A549 (cell line): ENCODE measurements at regions not wholly inside any gene's neighbourhood (a gene's known extent, or its start where the extent isn't known, plus 50 kb on each side); places are given as distances from the start of the nearest gene placed in this dataset.

Experiments
- ATAC-seq, 2 experiments: fragments of 200-7000 bp in 1 of 2; fragments of >200 bp in 1 of 2; cut with Nextera tagmentation in 1 of 2; cut with Tn5 transposase in 1 of 2; 3 replicates each; pipeline versions ENCODE4 v1.8.0 to v1.9.1; 2018 to 2020; ENCODE audit warnings: mild to moderate bottlenecking in 1 of 2, moderate library complexity in 1 of 2
- CTCF ChIA-PET: fragments of 300-600 bp; sonication (Branson Sonifier 250); formaldehyde crosslinking; extraction: SDS; loops from one replicate; lab custom pipeline; 2021; ENCODE audit warnings: antibody characterized with exemption, inconsistent platforms; lab: Yijun Ruan, JAX
- POLR2A ChIA-PET: fragments of 350-600 bp; formaldehyde crosslinking; extraction: SDS; loops from one replicate; lab custom pipeline; 2021; ENCODE audit warnings: antibody characterized with exemption, inconsistent platforms; lab: Yijun Ruan, JAX
- DNase-seq, 2 experiments: peaks; one replicate each; pipeline versions ENCODE4 v3.0.0 to v3.0.0-alpha.2; 2011 to 2016; ENCODE audit warnings: low read depth in 1 of 2, low spot score in 1 of 2
- FAIRE-seq: peaks from 2 replicates; lab custom pipeline; 2011; peaks lifted over from hg19 to GRCh38; lab: Jason Lieb, UNC
- H3K27ac ChIP-seq, 2 experiments: fragments of >200 bp; sonication (Bioruptor Twin); formaldehyde crosslinking; 3 replicates each; pipeline ENCODE4 v1.5.1; 2016 to 2017
- H3K4me1 ChIP-seq: fragments of >200 bp; sonication (Bioruptor Twin); formaldehyde crosslinking; 3 replicates; pipeline ENCODE4 v1.6.1; 2016
- H3K4me2 ChIP-seq: fragments of >200 bp; sonication (Bioruptor Twin); formaldehyde crosslinking; 3 replicates; pipeline ENCODE4 v1.6.1; 2016
- H3K4me3 ChIP-seq: fragments of >200 bp; sonication (Bioruptor Twin); formaldehyde crosslinking; 3 replicates; pipeline ENCODE4 v1.5.1; 2016
- H3K9me3 ChIP-seq: fragments of >200 bp; sonication (Bioruptor Twin); formaldehyde crosslinking; 3 replicates; pipeline ENCODE4 v1.6.1; 2016
- BHLHE40 ChIP-seq: IDR thresholded peaks from 2 replicates; pipeline ENCODE4 v1.6.1; 2012; ENCODE audit warnings: low read depth, low read length, inconsistent platforms
- CBX8 ChIP-seq: fragments of 200-600 bp; sonication (generic); IDR thresholded peaks from 2 replicates; pipeline ENCODE4 v1.6.1; 2016
- CEBPB ChIP-seq, 2 experiments: fragments of >200 bp in 1 of 2; sonication (Bioruptor Twin) in 1 of 2; formaldehyde crosslinking in 1 of 2; IDR thresholded peaks; 2 replicates each; pipeline ENCODE4 v1.6.1; 2012 to 2016
- EHF ChIP-seq: fragments of 250-450 bp; sonication (Bioruptor Pico); IDR thresholded peaks from 2 replicates; pipeline ENCODE4 v1.5.0; 2020; ENCODE audit warnings: mild to moderate bottlenecking
- EHMT2 ChIP-seq: fragments of 200-600 bp; sonication (generic); IDR thresholded peaks from 2 replicates; pipeline ENCODE4 v1.6.1; 2016; ENCODE audit warnings: antibody characterized with exemption, low read depth, mild to moderate bottlenecking, moderate library complexity
- EP300 ChIP-seq, 2 experiments: fragments of >200 bp; sonication (Bioruptor Twin); formaldehyde crosslinking; IDR thresholded peaks; 2 replicates in 1 of 2; 3 replicates in 1 of 2; pipeline ENCODE4 v1.6.1; 2016 to 2017
- FOSB ChIP-seq: fragments of 250-450 bp; sonication (Bioruptor Pico); IDR thresholded peaks from 2 replicates; pipeline ENCODE4 v1.5.0; 2020; ENCODE audit warnings: mild to moderate bottlenecking, moderate library complexity
- FOSL2 ChIP-seq, 2 experiments: fragments of 450-650 bp in 1 of 2; fragments of >200 bp in 1 of 2; sonication (Bioruptor Twin) in 1 of 2; formaldehyde crosslinking; IDR thresholded peaks; 2 replicates each; pipeline versions ENCODE4 v1.5.0 to v1.6.1; 2016 to 2020; ENCODE audit warnings: mild to moderate bottlenecking in 1 of 2, moderate library complexity in 1 of 2
- GATA3 ChIP-seq: IDR thresholded peaks from 2 replicates; pipeline ENCODE4 v1.6.1; 2012; ENCODE audit warnings: borderline replicate concordance
- HOXA7 ChIP-seq: fragments of 250-450 bp; sonication (Bioruptor Pico); IDR thresholded peaks from 2 replicates; pipeline ENCODE4 v1.5.0; 2020; ENCODE audit warnings: mild to moderate bottlenecking, moderate library complexity
- JUN ChIP-seq, 2 experiments: fragments of >200 bp; sonication (Bioruptor Twin); formaldehyde crosslinking; IDR thresholded peaks; 2 replicates in 1 of 2; 3 replicates in 1 of 2; pipeline ENCODE4 v1.6.1; 2016 to 2017
- KDM1A ChIP-seq: fragments of 200-600 bp; sonication (generic); IDR thresholded peaks from 2 replicates; pipeline ENCODE4 v1.6.1; 2016; ENCODE audit warnings: low read depth, mild to moderate bottlenecking
- KDM5A ChIP-seq: fragments of 200-600 bp; sonication (generic); IDR thresholded peaks from 2 replicates; pipeline ENCODE4 v1.6.1; 2016; ENCODE audit warnings: antibody characterized with exemption, mild to moderate bottlenecking
- MAZ ChIP-seq: fragments of 150-350 bp; IDR thresholded peaks from 2 replicates; pipeline ENCODE4 v1.6.1; 2014; ENCODE audit warnings: antibody characterized with exemption, low read depth, low read length, borderline replicate concordance
- NPAS2 ChIP-seq: fragments of 250-450 bp; sonication (Bioruptor Pico); IDR thresholded peaks from 2 replicates; pipeline ENCODE4 v1.8.0; 2022; ENCODE audit warnings: mild to moderate bottlenecking, moderate library complexity, borderline replicate concordance
- NR3C1 ChIP-seq: fragments of >200 bp; sonication (Bioruptor Twin); formaldehyde crosslinking; IDR thresholded peaks from 3 replicates; pipeline ENCODE4 v1.6.1; 2017
- PHF8 ChIP-seq: fragments of 200-600 bp; sonication (generic); IDR thresholded peaks from 2 replicates; pipeline ENCODE4 v1.6.1; 2016; ENCODE audit warnings: low read depth, mild to moderate bottlenecking, antibody characterized with exemption, moderate library complexity, borderline replicate concordance
- RARB ChIP-seq: fragments of 250-450 bp; sonication (Bioruptor Pico); IDR thresholded peaks from 2 replicates; pipeline ENCODE4 v1.8.0; 2021; ENCODE audit warnings: mild to moderate bottlenecking, moderate library complexity
- RCOR1 ChIP-seq: fragments of 150-350 bp; IDR thresholded peaks from 2 replicates; pipeline ENCODE4 v1.6.1; 2014; ENCODE audit warnings: antibody characterized with exemption, low read length, low read depth
- RFX5 ChIP-seq: fragments of 450-650 bp; IDR thresholded peaks from 2 replicates; pipeline ENCODE4 v1.7.1; 2014; ENCODE audit warnings: antibody characterized with exemption, mild to moderate bottlenecking, moderate library complexity
- SMC3 ChIP-seq: fragments of >200 bp; sonication (Bioruptor Twin); formaldehyde crosslinking; IDR thresholded peaks from 3 replicates; pipeline ENCODE4 v1.6.1; 2018; ENCODE audit warnings: inconsistent platforms
- SREBF2 ChIP-seq: fragments of 450-650 bp; IDR thresholded peaks from 2 replicates; pipeline ENCODE4 v1.6.1; 2014; ENCODE audit warnings: mild to moderate bottlenecking, moderate library complexity
- TP53 ChIP-seq: fragments of 250-450 bp; sonication (Bioruptor Pico); IDR thresholded peaks from 2 replicates; pipeline ENCODE4 v1.5.0; 2021; ENCODE audit warnings: mild to moderate bottlenecking, moderate library complexity
- ZC3H11A ChIP-seq: fragments of 450-650 bp; IDR thresholded peaks from 2 replicates; pipeline ENCODE4 v1.6.1; 2014; ENCODE audit warnings: antibody characterized with exemption, mild to moderate bottlenecking
- ZFP36 ChIP-seq: fragments of 450-650 bp; IDR thresholded peaks from 2 replicates; pipeline ENCODE4 v1.6.1; 2014; ENCODE audit warnings: borderline replicate concordance; ENCODE audit not compliant: partially characterized antibody
- ZNF302 ChIP-seq: fragments of 250-450 bp; sonication (Bioruptor Pico); IDR thresholded peaks from 2 replicates; pipeline ENCODE4 v1.9.0; 2021; ENCODE audit warnings: inconsistent platforms, mild to moderate bottlenecking, moderate library complexity
- ZSCAN20 ChIP-seq: fragments of 250-450 bp; sonication (Bioruptor Pico); IDR thresholded peaks from 2 replicates; pipeline ENCODE4 v1.8.0; 2022; ENCODE audit warnings: mild to moderate bottlenecking, moderate library complexity
- WGBS: methylation state at CpG from one replicate; pipeline ENCODE4 v1.1.6; 2017; ENCODE audit errors: missing lambda C conversion rate; 5-methylcytosine and 5-hydroxymethylcytosine counted together
- TF ChIP-seq, protein P1 (sequence below): IDR thresholded peaks from 2 replicates; pipeline ENCODE4 v1.6.1; 2012
- TF ChIP-seq, protein P2 (sequence below): fragments of 450-650 bp; IDR thresholded peaks from 2 replicates; pipeline ENCODE4 v1.6.1; 2014; ENCODE audit warnings: antibody characterized with exemption
- TF ChIP-seq, protein P3 (sequence below): fragments of 200-600 bp; sonication (generic); IDR thresholded peaks from 2 replicates; pipeline ENCODE4 v1.6.1; 2016; ENCODE audit warnings: antibody characterized with exemption, mild to moderate bottlenecking, moderate library complexity
- TF ChIP-seq, protein P4 (sequence below): IDR thresholded peaks from 2 replicates; pipeline ENCODE4 v1.6.1; 2012

DNA sequence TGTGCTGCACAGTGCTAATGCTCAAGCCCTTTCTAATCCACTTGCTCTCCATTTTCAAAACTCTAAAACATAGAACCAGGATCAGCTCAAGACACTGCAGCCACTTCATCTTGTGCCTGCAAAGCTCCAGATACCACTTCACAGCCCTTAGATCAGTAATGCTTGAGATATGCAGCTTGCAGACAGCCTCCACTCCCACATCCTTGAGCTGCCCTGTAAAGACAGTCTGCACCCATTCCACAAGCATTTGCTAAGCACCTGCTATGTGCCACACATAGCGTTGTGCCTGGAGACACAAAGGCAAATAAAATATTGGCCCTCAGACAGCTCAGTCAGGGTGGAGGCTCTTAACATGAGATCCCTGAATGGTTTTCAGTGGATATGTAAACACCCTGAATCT is 192.5 kb upstream of the SNX19 start (continued):
- TF ChIP-seq MAZ, result no peak
- TF ChIP-seq HOXA7 (CRISPR knock-in tag), result no peak
- no peak for TF ChIP-seq CEBPB (IDR thresholded peaks at IDR 0.05)

DNA sequence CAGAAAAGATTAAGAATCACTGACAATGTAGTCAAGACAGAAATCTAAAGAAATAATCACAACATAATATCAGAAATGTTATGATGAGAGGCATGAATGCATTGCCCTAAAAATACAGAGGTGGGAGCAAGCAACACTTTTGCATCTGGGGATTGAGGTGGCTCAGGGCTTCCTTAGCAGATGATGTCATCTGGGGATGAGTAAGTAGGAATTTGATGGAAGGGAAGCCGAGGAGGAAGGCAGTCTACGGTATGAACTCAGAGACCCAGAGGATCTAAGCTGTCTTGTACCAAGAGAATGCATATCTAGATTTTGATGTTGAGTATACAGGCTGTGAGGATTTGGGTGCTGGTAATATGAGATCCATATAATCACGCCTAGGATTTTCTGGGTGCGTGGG is 193.0 kb upstream of the SNX19 start:
- ChIA-PET POLR2A (no interaction called here), CTCF (no interaction called here)
- no peaks in the 10 kb centered on the region for H3K9me3 ChIP-seq
- no peak overlapping the region for H3K4me2 ChIP-seq
- no peak overlapping the region for H3K4me3 ChIP-seq
- no peak for ATAC-seq
- no peaks in the 10 kb centered on the region for H3K4me1 ChIP-seq
- TF ChIP-seq EHMT2 (no peak), ZFP36 (no peak), PHF8 (no peak), RCOR1 (no peak), ZSCAN20 (no peak), ZNF302 (CRISPR knock-in tag) (no peak), EHF (no peak), CEBPB (IDR thresholded peaks at IDR 0.05) (no peak), FOSL2 (IDR thresholded peaks at IDR 0.05) (no peak), FOSL2 (CRISPR knock-in tag; IDR thresholded peaks at IDR 0.05) (no peak), RARB (CRISPR knock-in tag) (no peak), JUN (IDR thresholded peaks at IDR 0.05) (no peak), GATA3 (no peak), SMC3 (no peak), ZC3H11A (no peak)
- TF ChIP-seq, protein P1, sequence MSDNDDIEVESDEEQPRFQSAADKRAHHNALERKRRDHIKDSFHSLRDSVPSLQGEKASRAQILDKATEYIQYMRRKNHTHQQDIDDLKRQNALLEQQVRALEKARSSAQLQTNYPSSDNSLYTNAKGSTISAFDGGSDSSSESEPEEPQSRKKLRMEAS, result no peak
- TF ChIP-seq, protein P2, sequence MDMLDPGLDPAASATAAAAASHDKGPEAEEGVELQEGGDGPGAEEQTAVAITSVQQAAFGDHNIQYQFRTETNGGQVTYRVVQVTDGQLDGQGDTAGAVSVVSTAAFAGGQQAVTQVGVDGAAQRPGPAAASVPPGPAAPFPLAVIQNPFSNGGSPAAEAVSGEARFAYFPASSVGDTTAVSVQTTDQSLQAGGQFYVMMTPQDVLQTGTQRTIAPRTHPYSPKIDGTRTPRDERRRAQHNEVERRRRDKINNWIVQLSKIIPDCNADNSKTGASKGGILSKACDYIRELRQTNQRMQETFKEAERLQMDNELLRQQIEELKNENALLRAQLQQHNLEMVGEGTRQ, result no peak
- TF ChIP-seq, protein P3, sequence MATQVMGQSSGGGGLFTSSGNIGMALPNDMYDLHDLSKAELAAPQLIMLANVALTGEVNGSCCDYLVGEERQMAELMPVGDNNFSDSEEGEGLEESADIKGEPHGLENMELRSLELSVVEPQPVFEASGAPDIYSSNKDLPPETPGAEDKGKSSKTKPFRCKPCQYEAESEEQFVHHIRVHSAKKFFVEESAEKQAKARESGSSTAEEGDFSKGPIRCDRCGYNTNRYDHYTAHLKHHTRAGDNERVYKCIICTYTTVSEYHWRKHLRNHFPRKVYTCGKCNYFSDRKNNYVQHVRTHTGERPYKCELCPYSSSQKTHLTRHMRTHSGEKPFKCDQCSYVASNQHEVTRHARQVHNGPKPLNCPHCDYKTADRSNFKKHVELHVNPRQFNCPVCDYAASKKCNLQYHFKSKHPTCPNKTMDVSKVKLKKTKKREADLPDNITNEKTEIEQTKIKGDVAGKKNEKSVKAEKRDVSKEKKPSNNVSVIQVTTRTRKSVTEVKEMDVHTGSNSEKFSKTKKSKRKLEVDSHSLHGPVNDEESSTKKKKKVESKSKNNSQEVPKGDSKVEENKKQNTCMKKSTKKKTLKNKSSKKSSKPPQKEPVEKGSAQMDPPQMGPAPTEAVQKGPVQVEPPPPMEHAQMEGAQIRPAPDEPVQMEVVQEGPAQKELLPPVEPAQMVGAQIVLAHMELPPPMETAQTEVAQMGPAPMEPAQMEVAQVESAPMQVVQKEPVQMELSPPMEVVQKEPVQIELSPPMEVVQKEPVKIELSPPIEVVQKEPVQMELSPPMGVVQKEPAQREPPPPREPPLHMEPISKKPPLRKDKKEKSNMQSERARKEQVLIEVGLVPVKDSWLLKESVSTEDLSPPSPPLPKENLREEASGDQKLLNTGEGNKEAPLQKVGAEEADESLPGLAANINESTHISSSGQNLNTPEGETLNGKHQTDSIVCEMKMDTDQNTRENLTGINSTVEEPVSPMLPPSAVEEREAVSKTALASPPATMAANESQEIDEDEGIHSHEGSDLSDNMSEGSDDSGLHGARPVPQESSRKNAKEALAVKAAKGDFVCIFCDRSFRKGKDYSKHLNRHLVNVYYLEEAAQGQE, result no peak
- FAIRE-seq, result no peak
- no peak overlapping the region for H3K27ac ChIP-seq
- DNase-seq, result no peak
- 3% methylated on average over 4 of the region's 4 CpGs for WGBS

DNA sequence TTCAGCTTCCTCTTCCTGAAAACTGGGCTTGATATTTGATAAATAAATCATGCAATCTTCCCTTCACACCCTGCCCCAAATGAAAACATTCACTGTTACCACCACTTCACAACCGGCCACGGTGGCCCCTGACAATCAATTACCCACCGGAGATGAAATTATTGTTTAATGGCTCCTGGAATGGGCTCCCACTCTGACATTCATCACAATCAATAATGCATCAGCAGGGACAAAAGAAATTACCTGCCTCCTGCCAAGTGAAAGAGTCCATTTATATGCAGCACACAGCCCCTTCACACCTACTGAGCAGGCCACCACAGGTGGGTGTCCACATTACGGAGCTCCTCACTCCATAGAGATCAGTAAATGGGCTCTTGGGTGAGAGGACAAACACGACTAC is 193.5 kb upstream of the SNX19 start:
- Histone ChIP-seq H3K4me3 (no peak overlapping the region), H3K9me3 (no peaks in the 10 kb centered on the region), H3K27ac (no peak overlapping the region)
- WGBS, result 22% methylated on average over 5 of the region's 5 CpGs
- POLR2A ChIA-PET, result no interaction called here
- no peak for TF ChIP-seq NPAS2 (CRISPR knock-in tag)
- TF ChIP-seq, protein P4, sequence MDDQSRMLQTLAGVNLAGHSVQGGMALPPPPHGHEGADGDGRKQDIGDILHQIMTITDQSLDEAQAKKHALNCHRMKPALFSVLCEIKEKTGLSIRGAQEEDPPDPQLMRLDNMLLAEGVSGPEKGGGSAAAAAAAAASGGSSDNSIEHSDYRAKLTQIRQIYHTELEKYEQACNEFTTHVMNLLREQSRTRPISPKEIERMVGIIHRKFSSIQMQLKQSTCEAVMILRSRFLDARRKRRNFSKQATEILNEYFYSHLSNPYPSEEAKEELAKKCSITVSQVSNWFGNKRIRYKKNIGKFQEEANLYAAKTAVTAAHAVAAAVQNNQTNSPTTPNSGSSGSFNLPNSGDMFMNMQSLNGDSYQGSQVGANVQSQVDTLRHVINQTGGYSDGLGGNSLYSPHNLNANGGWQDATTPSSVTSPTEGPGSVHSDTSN, result no peak
- no peak for TF ChIP-seq ZSCAN20
- TF ChIP-seq EP300 (IDR thresholded peaks at IDR 0.05), result no peak
- no peak for TF ChIP-seq TP53 (CRISPR knock-in tag)
- TF ChIP-seq FOSB, result no peak
- no peak for TF ChIP-seq ZFP36
- no peak for TF ChIP-seq CEBPB (IDR thresholded peaks at IDR 0.05)
- TF ChIP-seq BHLHE40, result no peak
- TF ChIP-seq SREBF2, result no peak
- TF ChIP-seq EHMT2, result no peak
- TF ChIP-seq RFX5, result no peak
- no peak for TF ChIP-seq NR3C1
- TF ChIP-seq CBX8, result no peak
- TF ChIP-seq, protein P2, result no peak
- no peak for TF ChIP-seq KDM5A
- no peak for TF ChIP-seq KDM1A
- TF ChIP-seq, all 56 proteins: peak for 0
- ATAC-seq (no peak), DNase-seq (no peak), FAIRE-seq (no peak)
- Histone ChIP-seq H3K4me2 (no peak overlapping the region), H3K4me1 (no peaks in the 10 kb centered on the region)
- CTCF ChIA-PET, result no interaction called here
